ENCODE measurements at regions not wholly inside any gene's neighbourhood (a gene's known extent, or its start where the extent isn't known, plus 50 kb on each side); places are given as distances from the start of the nearest gene placed in this dataset.

GRCh38 chr9:75833778-75834177 lies 56.7 kb upstream of the PCSK5 start:
- Histone ChIP-seq H3K27me3 (ENCODE audit: control insufficient read depth in 1 of 2, insufficient read depth in 2 of 2, low read length in 2 of 2) (no peaks in the 10 kb centered on the region), H3K27ac (ENCODE audit: low read depth in 1 of 2, low read length in 2 of 2) (no peak overlapping the region), H3K36me3 (ENCODE audit: insufficient read depth, low read length) (no peaks in the 10 kb centered on the region), H3K9me3 (ENCODE audit: control insufficient read depth in 1 of 2, insufficient read depth in 1 of 2, low read length in 2 of 2) (no peaks in the 10 kb centered on the region), H3K4me1 (ENCODE audit: insufficient read depth, low read length) (no peaks in the 10 kb centered on the region), H3K4me3 (ENCODE audit: low read length) (no peak overlapping the region)
- Mint-ChIP-seq H3K9me3 (no peaks in the 10 kb centered on the region), H3K4me3 (no peak overlapping the region), H3K27me3 (peaks cover 5% of the 10 kb centered on the region), H3K36me3 (ENCODE audit: low read depth) (no peaks in the 10 kb centered on the region), H3K4me1 (ENCODE audit: low read depth) (no peaks in the 10 kb centered on the region), H3K27ac (no peak overlapping the region)
- intact Hi-C loops (cut with DNase I, micrococcal nuclease) = no loop called here
- ChIA-PET POLR2A (no interaction called here), CTCF (no interaction called here)
- TF ChIP-seq CTCF (IDR thresholded peaks at IDR 0.05) = no peak
- no peak for ATAC-seq (ENCODE audit: poor library complexity)
- DNase-seq = no peak

GRCh38 chr9:75834878-75835277 lies 55.6 kb upstream of the PCSK5 start:
- POLR2A ChIA-PET = no interaction called here
- Mint-ChIP-seq H3K4me1 (ENCODE audit: low read depth) (no peaks in the 10 kb centered on the region), H3K36me3 (ENCODE audit: low read depth) (no peaks in the 10 kb centered on the region), H3K9me3 (no peaks in the 10 kb centered on the region), H3K27me3 (peaks cover 5% of the 10 kb centered on the region), H3K27ac (no peak overlapping the region), H3K4me3 (no peak overlapping the region)
- no peak overlapping the region for H3K4me3 ChIP-seq (ENCODE audit: low read length)
- ATAC-seq (ENCODE audit: poor library complexity) (no peak), DNase-seq (no peak)
- H3K9me3 ChIP-seq (ENCODE audit: control insufficient read depth in 1 of 2, insufficient read depth in 1 of 2, low read length in 2 of 2) = no peaks in the 10 kb centered on the region
- no peak for TF ChIP-seq CTCF (IDR thresholded peaks at IDR 0.05)
- no peak overlapping the region for H3K27ac ChIP-seq (ENCODE audit: low read depth in 1 of 2, low read length in 2 of 2)
- H3K4me1 ChIP-seq (ENCODE audit: insufficient read depth, low read length) = no peaks in the 10 kb centered on the region
- CTCF ChIA-PET = no interaction called here
- no peaks in the 10 kb centered on the region for H3K27me3 ChIP-seq (ENCODE audit: control insufficient read depth in 1 of 2, insufficient read depth in 2 of 2, low read length in 2 of 2)
- no peaks in the 10 kb centered on the region for H3K36me3 ChIP-seq (ENCODE audit: insufficient read depth, low read length)
- intact Hi-C loops (cut with DNase I, micrococcal nuclease) = no loop called here

All from CD4-positive, alpha-beta T cell (primary cell).